Hindlimb muscle (tissue), 1 donor: ENCODE measurements at regions not wholly inside any gene's neighbourhood (a gene's known extent, or its start where the extent isn't known, plus 50 kb on each side); places are given as distances from the start of the nearest gene placed in this dataset.
"Not testable (repeated sequence)": the region's sequence is repeated elsewhere in the genome, so short reads cannot be mapped to it uniquely, and the experiment has no call there.

Source experiments
- DNase-seq: peaks from one replicate; pipeline ENCODE4 v3.0.0-alpha.2; 2013

GRCh38 chr10:5576780-5577624 lies 52.2 kb downstream of the CALML3 start:
- no peak for DNase-seq

DNA sequence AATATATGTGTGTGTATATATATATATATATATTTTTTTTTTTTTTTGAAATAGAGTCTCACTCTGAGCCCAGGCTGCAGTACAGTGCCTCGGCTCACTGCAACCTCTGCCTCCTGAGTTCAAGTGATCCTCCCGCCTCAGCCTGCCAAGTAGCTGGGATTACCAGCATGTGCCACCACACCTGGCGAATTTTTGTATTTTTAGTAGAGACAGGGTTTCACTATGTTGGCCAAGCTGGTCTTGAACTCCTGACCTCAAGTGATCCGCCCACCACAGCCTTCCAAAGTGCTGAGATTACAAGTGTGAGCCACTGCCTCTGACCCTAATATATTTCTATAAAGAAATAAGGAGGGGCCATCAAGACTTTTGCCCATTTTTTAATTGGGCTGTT lies 55.3 kb downstream of the CALML3 start:
- not testable (repeated sequence) for DNase-seq

- DNase-seq = no peak
Measured at GRCh38 chr10:5581670-5582566, 57.2 kb downstream of the CALML3 start.

DNA sequence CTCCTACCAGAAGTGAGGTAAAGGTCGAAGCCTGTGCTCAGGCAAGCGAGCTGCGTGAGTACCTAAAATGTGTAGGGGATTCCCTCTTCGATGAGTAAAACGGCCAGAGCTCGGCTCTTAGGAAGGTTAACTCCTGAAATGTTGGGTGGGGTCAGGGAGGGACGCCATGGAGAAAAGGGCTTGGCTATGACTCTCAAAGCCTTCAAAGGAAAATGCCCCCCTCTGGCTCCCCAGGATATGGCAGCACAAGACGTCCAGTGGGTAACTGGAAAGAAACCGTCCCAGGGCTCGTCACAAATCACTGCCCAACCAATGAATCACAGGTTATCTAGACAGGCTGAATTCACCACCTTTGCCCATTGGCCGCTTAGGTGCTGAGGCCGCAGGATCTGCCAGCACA lies 58.0 kb downstream of the CALML3 start:
- DNase-seq = no peak

- DNase-seq = peak; percentile 79
Measured at GRCh38 chr10:5583525-5584175, 58.9 kb downstream of the CALML3 start.

- DNase-seq = no peak
Measured at GRCh38 chr10:5584895-5585516, 60.2 kb downstream of the CALML3 start.

- no peak for DNase-seq
Measured at GRCh38 chr10:5585517-5586206, 60.9 kb downstream of the CALML3 start.

- DNase-seq = peak; percentile 80
Measured at GRCh38 chr10:5587151-5588079, 62.7 kb downstream of the CALML3 start.

DNA sequence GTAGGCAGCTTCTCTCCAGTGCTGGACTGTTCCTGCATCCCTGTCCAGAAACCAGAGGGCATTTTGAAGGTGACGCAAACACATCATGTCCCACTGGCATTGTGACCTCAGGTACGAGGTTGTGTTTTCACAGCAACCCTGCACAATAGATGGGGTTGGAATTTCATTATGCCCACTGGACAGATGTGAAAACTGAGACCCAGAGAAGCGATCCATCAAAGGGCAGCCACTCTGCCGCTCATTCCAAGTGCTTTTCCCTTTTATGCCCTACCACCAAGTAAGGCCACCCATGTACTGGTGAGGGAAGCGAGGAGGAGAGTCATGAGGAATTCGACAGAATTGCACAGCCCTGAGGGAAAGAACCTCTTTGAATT lies 63.3 kb downstream of the CALML3 start:
- no peak for DNase-seq

DNA sequence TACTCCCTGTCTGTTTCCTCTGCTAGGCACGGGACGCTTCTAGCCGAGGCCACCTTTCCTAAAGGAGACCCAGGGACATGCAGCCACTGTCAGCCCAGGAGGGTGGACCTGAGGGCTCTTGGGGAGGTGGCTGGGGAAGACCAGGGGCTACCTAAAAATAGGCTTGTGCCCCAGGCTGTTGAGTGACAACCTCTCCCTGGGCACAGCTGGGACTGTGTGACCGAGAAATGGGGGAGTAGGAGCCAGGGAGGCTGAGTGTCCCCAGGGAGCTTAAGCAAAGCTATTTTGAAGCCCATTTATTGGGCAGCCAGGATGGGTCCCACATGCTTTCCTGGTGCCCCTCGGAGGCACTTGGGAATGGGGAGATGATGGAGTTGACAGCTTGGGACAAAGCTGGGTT lies 63.8 kb downstream of the CALML3 start:
- no peak for DNase-seq
